Fibroblast of skin of left quadriceps (primary cell): ENCODE measurements at regions not wholly inside any gene's neighbourhood (a gene's known extent, or its start where the extent isn't known, plus 50 kb on each side); places are given as distances from the start of the nearest gene placed in this dataset.

Experiments used
- DNase-seq, 2 experiments: peaks; one replicate each; pipeline ENCODE4 v3.0.0-alpha.2; 2013; ENCODE audit warnings: low read depth in 2 of 2

DNA sequence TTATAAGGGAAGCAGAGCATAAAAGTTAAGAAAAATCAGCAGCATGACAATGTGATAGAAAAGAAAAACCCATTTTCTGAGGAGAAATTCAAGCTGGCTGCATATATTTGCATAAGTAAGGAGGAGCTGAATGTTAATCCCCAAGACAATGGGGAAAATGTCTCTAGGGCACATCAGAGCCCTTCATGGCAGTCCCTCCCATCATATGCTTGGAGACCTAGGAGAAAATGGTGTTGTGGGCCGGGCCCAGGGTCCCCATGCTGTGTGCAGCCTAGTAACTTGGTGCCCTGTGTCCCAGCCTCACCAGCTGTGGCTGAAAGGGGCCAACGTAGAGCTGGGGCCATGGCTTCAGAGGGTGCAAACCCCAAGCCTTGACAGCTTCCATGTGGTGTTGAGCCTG lies 100.6 kb upstream of the PLPPR4 start:
- no peak for DNase-seq

DNA sequence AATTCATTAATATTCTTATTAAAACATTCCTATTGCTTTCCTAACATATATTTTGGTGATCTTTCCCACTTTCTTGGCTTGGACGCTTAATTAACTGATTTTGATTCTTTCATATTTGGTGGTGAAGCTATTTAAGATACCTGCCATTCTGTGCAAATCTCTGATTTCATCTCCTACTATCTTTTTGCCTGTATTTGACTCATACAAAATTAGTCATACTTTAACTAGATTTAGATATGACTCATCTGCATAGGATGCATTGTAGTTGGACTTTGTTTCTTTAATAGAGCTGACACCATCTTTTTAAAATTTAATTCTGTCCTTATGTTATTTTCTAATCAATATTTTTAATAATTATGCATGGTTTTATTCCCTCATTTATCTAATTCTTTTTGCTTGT lies 93.8 kb upstream of the PLPPR4 start:
- peak; percentile 12 to 13 for DNase-seq

DNA sequence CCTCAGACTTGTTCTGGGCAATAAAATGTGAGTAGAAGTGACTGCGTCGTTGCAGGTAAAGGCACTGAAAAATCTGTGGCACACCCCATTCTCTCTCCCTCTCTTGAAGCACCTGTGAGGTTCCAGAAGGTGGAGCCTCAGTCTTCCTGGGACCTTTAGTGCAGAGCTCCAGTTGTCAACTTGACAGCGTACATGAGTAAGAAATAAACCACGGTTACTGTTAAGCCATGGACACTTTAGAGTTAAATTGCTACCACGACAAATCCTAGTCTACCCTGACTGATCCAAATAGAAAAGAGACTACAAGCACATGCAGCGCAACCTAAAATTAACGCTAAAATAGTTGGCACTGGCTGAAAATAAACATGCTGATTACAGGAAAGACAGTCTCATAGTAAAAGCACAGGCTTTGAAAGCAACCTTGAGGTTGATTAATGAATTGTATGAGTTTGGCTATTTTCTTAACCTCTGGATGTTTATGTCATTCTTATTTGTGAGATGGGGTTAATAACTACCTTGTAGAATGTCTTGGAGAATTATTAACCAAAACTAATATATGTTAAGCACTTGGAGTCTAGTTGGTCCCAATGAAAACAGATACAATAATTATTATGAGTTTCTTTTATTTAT lies 93.0 kb upstream of the PLPPR4 start:
- DNase-seq = no peak

DNA sequence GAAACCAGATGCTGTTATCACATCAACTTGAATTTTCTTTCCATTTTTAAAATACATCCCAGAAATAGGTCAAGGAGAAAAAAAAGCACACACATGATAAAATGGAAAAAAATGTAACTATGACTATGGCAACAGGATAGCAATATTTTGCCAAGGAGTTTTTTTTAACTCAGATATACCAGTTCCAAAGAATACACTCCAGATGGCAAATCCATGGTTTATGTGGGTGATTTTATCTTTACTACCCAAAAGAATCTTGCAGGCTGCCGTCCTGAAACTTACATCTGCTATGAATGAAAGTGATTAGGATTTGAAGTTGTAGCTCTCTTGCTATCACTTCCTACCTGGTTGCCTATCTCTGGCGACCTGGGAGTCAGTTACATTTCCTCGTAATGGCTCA lies 91.0 kb upstream of the PLPPR4 start:
- no peak for DNase-seq

DNA sequence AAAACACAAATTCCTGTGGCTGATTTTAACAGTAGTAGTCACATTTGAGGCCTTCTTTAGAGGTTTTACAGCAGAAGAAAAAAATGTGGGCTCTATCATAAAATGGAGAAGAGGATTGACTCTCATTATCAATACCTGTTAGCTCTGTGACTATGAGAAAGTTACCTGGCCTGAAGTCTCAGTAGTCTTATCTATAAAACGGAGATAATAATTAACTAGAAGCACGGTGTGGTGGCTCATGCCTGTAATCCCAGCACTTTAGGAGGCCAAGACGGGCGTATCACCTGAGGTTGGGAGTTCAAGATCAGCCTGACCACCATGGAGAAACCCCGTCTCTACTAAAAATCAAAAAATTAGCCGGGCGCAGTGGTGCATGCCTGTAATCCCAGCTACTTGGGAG lies 90.4 kb upstream of the PLPPR4 start:
- no peak for DNase-seq

DNA sequence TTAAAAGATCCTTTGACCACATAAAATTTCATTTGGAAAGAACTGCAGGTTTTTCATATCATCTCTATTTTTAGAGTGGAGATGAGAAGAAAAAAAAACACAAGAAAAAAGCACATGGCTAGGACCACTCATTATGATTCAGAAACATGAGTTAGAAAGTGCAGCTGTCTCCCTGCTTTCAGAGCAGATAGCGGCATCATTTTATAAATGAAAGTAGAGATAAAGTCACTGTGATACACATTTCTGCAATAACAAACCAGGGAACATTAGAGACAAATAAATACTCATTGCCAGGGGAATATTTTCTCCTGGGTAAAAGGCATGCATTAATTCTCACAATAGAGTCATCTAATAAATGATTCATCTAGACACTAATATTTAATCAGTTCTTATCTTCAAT lies 87.5 kb upstream of the PLPPR4 start:
- DNase-seq = no peak

DNA sequence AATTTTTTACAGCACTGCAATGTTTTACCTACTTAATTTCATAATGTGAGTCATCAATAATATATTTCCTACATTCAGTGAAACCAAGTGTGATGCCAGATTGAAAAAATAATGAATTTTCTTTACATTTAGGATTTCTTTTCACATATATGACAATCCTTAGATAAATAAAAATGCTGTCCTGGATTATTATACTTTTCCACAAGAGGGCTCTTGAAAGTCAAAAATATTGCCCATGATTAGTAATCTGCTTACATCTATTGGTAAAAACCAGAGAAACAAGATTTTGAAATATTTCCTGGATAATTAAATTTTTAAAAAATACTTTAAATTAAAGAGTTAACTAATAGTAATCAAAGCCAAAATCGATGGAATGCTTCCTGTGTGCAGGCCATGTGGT lies 86.8 kb upstream of the PLPPR4 start:
- no peak for DNase-seq

DNA sequence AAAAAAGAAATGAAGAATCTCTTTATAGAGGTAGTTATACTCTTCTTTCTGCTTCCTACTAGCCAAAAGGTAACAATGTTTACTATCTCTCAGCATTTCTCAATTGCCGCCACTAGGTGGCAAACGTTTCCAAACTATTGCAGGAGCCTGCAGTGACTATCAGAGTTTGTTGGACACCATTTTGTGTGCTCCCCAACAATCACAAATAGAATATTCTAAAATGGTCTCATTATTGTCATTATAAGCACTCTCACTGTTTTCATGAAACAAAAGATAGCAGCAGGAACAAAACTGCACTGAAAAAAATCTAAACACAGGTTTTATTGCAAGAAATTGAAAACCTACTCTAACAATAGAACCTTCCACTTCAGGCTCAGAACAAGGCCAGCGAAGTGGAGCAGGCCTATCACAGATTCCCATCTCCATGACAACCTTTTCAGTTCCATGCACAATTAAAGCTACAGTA lies 83.9 kb upstream of the PLPPR4 start:
- DNase-seq = peak; percentile 52 to 53

DNA sequence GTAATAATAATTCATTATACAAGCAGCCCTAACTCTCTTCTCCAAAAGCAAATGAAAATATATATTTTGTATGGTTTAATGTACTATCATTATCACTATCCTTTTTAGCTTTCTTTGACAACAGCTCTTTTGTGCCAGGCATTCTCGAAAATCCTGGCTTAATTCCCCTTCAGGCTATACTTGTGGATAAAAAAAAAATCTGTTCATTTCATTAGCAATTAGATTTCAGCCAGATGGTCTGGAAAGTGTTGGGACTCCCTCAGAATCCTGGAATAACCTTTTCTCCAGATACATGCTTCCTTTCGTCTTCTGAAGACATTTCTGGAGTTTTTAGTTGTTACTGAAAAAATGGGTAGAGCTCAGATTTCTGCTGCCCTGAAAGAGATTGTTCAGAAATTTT lies 83.4 kb upstream of the PLPPR4 start:
- DNase-seq = no peak

DNA sequence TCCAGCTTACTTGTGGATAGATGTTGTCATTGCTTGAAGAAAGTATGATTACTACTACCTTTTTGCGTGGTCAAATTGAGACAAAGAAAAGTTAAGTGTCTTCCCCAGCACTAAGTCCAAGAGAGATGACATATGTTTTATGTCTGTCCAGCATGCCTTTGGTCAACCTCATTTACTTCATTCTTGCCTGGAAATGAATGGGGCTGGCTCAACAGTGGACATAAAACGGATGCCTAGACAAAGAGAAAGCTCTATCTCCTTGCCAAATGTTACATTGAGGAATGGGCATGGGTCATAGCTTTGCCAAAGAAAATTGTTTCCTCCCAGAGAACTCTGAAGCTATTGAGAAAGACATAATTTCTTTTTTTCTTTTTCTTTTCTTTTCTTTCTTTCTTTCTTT lies 82.4 kb upstream of the PLPPR4 start:
- no peak for DNase-seq

DNA sequence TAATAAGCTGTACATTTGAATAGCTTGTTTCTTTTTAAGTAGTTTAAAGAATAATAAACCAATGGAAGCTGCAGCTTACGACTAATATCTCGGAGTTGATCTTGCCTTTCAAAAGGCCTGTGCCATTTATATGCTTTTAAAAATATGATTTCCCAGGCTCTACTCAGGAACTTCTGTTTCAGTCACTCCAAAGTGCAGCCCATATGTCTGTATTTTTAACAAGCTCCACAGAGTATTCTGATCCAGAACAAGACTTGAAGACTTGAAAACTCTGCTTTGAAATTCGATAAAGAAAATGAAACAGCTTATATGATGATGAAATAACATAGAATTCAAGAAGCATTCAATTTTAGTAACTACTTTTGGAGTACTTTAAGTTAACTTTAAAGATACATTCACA lies 79.1 kb upstream of the PLPPR4 start:
- no peak for DNase-seq

DNA sequence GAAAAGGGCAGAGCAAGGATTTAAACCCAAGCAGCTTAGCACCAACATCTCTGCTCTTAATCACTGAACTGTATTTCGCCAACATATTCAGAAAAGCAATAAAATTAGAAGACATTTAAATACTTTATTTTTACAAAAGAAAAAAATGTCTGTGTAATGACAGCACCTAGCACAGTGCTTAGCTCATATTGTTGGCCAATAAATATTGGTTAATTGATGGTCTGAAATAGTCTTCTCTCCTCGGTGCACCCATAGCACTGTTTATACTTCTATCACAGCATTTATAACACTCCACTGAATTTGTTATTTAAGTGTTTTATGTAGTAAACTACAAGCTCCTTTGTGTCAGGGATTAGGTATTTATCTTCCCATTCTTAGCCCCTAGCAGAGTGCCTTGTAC lies 70.9 kb upstream of the PLPPR4 start:
- no peak for DNase-seq

DNA sequence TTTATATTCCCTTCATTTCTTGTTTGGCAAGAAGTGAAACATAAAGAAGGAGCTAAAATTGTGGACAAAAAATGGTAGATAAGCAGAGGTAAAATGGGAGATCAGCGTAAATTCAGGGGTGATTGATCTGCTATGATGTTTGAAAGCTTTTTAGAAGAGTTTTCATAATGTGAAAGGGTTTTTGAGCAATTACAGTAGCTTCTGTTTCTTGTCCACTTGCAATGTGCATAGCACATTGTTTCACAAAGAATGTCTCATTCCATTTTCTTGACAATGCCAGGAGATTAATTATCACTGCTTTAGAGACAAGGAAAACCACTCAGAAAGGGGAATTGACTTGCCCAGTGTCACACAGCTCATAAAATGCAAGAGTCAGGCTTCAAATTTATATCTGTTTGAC lies 65.9 kb upstream of the PLPPR4 start:
- DNase-seq = no peak

DNA sequence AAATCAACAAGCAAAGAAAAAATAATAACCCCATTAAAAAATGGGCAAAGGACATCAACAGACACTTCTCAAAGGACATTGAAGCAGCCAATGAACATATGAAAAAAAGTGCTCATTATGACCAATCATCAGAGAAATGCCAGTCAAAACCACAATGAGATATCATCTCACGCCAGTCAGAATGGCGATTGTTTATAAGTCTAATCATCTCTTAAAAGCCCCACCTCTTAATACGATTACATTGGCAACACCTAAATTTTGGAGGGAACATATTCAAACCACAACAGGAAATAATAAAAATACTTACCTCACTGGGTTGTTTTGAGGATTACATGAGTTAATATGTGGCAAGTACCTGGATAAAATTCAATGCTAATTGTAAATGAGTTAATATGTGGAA lies 57.1 kb upstream of the PLPPR4 start:
- DNase-seq = no peak
